Fibroblast of mammary gland (primary cell): ENCODE measurements at regions not wholly inside any gene's neighbourhood (a gene's known extent, or its start where the extent isn't known, plus 50 kb on each side); places are given as distances from the start of the nearest gene placed in this dataset.

ENCODE experiments used
- DNase-seq: peaks from one replicate; pipeline ENCODE4 v3.0.0-alpha.2; 2010; ENCODE audit warnings: low read depth
- H3K4me3 ChIP-seq: 2 replicates; pipeline ENCODE4 v1.5.1; 2011; ENCODE audit warnings: low read depth, mild to moderate bottlenecking, low read length, moderate library complexity; ENCODE audit not compliant: control insufficient read depth
- CTCF ChIP-seq: conservative IDR thresholded peaks from 2 replicates; pipeline ENCODE4 v1.5.1; 2011; ENCODE audit warnings: low read depth, low read length, inconsistent platforms; ENCODE audit not compliant: control insufficient read depth, insufficient read depth

GRCh38 chr2:126029316-126029715 is 626.6 kb upstream of the GYPC start:
- no peak for DNase-seq
- TF ChIP-seq CTCF, result no peak
- no peak overlapping the region for H3K4me3 ChIP-seq

GRCh38 chr2:126038861-126039260 is 617.1 kb upstream of the GYPC start:
- H3K4me3 ChIP-seq, result no peak overlapping the region
- no peak for TF ChIP-seq CTCF
- DNase-seq, result no peak

GRCh38 chr2:126041391-126042047 is 614.4 kb upstream of the GYPC start:
- no peak for TF ChIP-seq CTCF

GRCh38 chr2:126042089-126042488 is 613.9 kb upstream of the GYPC start:
- no peak for DNase-seq
- no peak overlapping the region for H3K4me3 ChIP-seq
- no peak for TF ChIP-seq CTCF

More at GRCh38 chr2:126041391-126042047, 614.4 kb upstream of the GYPC start:
- no peak overlapping the region for H3K4me3 ChIP-seq
- DNase-seq, result no peak

- DNase-seq, result no peak
- H3K4me3 ChIP-seq, result no peak overlapping the region
- TF ChIP-seq CTCF, result no peak
Measured at GRCh38 chr2:126048719-126049118, 607.2 kb upstream of the GYPC start.

- H3K4me3 ChIP-seq, result no peak overlapping the region
- no peak for TF ChIP-seq CTCF
- DNase-seq, result no peak
Measured at GRCh38 chr2:126049461-126049860, 606.5 kb upstream of the GYPC start.
